ENCODE measurements at regions not wholly inside any gene's neighbourhood (a gene's known extent, or its start where the extent isn't known, plus 50 kb on each side); places are given as distances from the start of the nearest gene placed in this dataset.
"Not testable (repeated sequence)": the region's sequence is repeated elsewhere in the genome, so short reads cannot be mapped to it uniquely, and the experiment has no call there.

DNA sequence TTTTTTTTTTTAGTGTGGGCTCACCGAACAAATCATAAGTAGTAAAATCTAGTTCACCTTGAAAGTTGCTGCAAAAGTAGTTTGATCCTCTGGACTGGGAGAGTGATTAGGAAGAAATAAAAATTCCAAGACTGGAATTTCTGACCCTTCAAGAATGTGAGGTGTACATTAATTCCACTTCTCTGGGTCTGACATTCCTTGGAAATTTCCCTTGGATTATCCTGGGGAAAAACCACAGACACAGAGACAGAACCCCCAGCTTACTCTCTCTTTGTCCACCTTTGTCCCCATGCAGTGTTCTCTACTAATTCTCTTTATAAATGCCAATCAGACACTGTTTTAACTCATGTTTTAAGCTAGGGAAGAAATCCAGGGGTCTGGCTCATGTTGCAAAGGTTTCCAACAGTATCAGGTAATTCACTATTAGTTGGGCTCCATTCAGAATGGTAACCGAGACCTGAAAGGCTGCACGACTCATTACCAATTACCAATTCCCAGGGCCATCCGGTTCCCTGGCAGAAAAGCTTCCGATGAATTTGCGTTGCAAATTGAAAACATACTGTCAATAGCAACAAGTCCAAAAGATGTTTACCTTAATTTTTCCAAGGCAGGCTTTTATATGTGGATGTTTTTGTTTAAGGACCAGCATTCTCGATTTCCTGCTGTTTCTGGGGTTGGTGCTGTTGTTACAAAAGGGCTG is 86.3 kb downstream of the BAMBI start:
- WGBS: 81% methylated on average over 7 of the region's 7 CpGs

DNA sequence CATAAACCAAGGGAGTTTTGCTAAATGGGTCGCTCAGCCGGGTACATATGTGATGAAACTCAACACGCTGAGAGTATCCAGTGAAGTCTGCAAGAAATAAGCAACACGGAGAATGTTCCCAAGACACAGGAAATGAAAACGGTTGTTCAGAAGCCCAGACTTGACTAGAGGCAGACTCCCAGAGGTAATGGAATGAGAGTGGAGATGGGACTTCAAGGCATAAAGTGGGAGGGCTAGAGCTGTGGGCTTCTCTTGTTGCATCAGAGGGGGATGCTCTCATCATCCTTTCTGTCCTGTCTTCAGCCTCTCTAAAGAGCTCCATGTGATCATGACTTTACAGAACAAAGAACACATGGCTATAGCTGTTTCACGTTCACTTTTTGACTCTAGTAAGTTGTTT is 88.3 kb downstream of the BAMBI start:
- no peak overlapping the region for H3K4me3 ChIP-seq
- no peaks in the 10 kb centered on the region for H3K36me3 ChIP-seq
- TF ChIP-seq POLR2AphosphoS5 (IDR thresholded peaks at IDR 0.05): no peak
- no peak for TF ChIP-seq POLR2A (IDR thresholded peaks at IDR 0.05)
- TF ChIP-seq, protein P1, sequence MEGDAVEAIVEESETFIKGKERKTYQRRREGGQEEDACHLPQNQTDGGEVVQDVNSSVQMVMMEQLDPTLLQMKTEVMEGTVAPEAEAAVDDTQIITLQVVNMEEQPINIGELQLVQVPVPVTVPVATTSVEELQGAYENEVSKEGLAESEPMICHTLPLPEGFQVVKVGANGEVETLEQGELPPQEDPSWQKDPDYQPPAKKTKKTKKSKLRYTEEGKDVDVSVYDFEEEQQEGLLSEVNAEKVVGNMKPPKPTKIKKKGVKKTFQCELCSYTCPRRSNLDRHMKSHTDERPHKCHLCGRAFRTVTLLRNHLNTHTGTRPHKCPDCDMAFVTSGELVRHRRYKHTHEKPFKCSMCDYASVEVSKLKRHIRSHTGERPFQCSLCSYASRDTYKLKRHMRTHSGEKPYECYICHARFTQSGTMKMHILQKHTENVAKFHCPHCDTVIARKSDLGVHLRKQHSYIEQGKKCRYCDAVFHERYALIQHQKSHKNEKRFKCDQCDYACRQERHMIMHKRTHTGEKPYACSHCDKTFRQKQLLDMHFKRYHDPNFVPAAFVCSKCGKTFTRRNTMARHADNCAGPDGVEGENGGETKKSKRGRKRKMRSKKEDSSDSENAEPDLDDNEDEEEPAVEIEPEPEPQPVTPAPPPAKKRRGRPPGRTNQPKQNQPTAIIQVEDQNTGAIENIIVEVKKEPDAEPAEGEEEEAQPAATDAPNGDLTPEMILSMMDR (IDR thresholded peaks at IDR 0.05): no peak
- WGBS: 91% methylated on average over 6 of the region's 6 CpGs
- no peak overlapping the region for H3K27ac ChIP-seq
- H3K9me3 ChIP-seq: no peaks in the 10 kb centered on the region
- no peaks in the 10 kb centered on the region for H3K4me1 ChIP-seq (replicated peaks)
- peaks cover 1% of the 10 kb centered on the region for H3K27me3 ChIP-seq (replicated peaks; ENCODE audit: insufficient read depth)
- DNase-seq (ENCODE audit: low spot score): no peak
- intact Hi-C loops (cut with DNase I): no loop called here

More for the DNA sequence above, 86.3 kb downstream of the BAMBI start:
- H3K4me1 ChIP-seq (replicated peaks): no peaks in the 10 kb centered on the region
- H3K36me3 ChIP-seq: no peaks in the 10 kb centered on the region
- intact Hi-C loops (cut with DNase I): no loop called here
- H3K27ac ChIP-seq: no peak overlapping the region
- TF ChIP-seq, protein P1 (IDR thresholded peaks at IDR 0.05): no peak
- TF ChIP-seq POLR2AphosphoS5 (IDR thresholded peaks at IDR 0.05): no peak
- no peak for TF ChIP-seq POLR2A (IDR thresholded peaks at IDR 0.05)
- H3K27me3 ChIP-seq (replicated peaks; ENCODE audit: insufficient read depth): peaks cover 1% of the 10 kb centered on the region
- DNase-seq (ENCODE audit: low spot score): no peak
- H3K9me3 ChIP-seq: no peaks in the 10 kb centered on the region
- H3K4me3 ChIP-seq: no peak overlapping the region

DNA sequence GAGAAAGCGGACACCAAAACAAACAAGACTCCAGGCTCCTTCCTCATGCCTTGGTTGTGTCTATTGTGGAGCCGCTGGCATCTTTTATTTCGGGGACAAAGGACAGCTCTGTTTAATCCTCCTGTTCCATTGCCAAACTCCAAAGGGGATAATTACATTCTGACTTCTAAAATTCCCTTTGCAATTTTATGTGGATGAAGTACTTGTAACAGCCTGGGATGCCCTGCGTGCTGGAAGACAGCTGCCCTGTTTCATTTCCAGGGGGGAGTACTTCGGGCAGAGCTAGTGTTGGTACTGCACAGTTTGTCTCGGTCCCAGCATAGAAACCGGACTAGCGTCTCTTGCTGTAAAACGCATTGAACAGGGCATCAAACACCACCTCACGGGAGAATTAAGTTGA is 90.9 kb downstream of the BAMBI start:
- DNase-seq (ENCODE audit: low spot score): no peak
- 43% methylated on average over 10 of the region's 10 CpGs for WGBS
- no peak for TF ChIP-seq POLR2AphosphoS5 (IDR thresholded peaks at IDR 0.05)
- TF ChIP-seq POLR2A (IDR thresholded peaks at IDR 0.05): no peak
- TF ChIP-seq, protein P1 (IDR thresholded peaks at IDR 0.05): no peak
- H3K36me3 ChIP-seq: no peaks in the 10 kb centered on the region
- no peak overlapping the region for H3K4me3 ChIP-seq
- H3K27ac ChIP-seq: no peak overlapping the region
- peaks cover 1% of the 10 kb centered on the region for H3K27me3 ChIP-seq (replicated peaks; ENCODE audit: insufficient read depth)
- H3K4me1 ChIP-seq (replicated peaks): no peaks in the 10 kb centered on the region
- intact Hi-C loops (cut with DNase I): no loop called here
- H3K9me3 ChIP-seq: no peaks in the 10 kb centered on the region

- Histone ChIP-seq H3K4me1 (replicated peaks) (no peaks in the 10 kb centered on the region), H3K27me3 (replicated peaks; ENCODE audit: insufficient read depth) (peaks cover 1% of the 10 kb centered on the region), H3K9me3 (no peaks in the 10 kb centered on the region), H3K27ac (no peak overlapping the region), H3K36me3 (no peaks in the 10 kb centered on the region), H3K4me3 (no peak overlapping the region)
- TF ChIP-seq, protein P1 (IDR thresholded peaks at IDR 0.05): no peak
- TF ChIP-seq POLR2AphosphoS5 (IDR thresholded peaks at IDR 0.05) (no peak), POLR2A (IDR thresholded peaks at IDR 0.05) (no peak)
- intact Hi-C loops (cut with DNase I): no loop called here
- 62% methylated on average over 4 of the region's 4 CpGs for WGBS
- no peak for DNase-seq (ENCODE audit: low spot score)
These were observed 91.8 kb downstream of the BAMBI start for GRCh38 chr10:28769091-28769604.

- intact Hi-C loops (cut with DNase I); H3K4me3 ChIP-seq; H3K36me3 ChIP-seq; DNase-seq (ENCODE audit: low spot score); H3K4me1 ChIP-seq (replicated peaks); H3K9me3 ChIP-seq; H3K27ac ChIP-seq; H3K27me3 ChIP-seq (replicated peaks; ENCODE audit: insufficient read depth): not testable (repeated sequence)
- WGBS: 98% methylated on average over 28 of the region's 36 CpGs
These were observed 94.3 kb downstream of the BAMBI start for GRCh38 chr10:28771580-28772090.
